ENCODE measurements at regions not wholly inside any gene's neighbourhood (a gene's known extent, or its start where the extent isn't known, plus 50 kb on each side); places are given as distances from the start of the nearest gene placed in this dataset.
A peak's percentile ranks its signal among the peaks of the same experiment; 100 is the strongest.

DNA sequence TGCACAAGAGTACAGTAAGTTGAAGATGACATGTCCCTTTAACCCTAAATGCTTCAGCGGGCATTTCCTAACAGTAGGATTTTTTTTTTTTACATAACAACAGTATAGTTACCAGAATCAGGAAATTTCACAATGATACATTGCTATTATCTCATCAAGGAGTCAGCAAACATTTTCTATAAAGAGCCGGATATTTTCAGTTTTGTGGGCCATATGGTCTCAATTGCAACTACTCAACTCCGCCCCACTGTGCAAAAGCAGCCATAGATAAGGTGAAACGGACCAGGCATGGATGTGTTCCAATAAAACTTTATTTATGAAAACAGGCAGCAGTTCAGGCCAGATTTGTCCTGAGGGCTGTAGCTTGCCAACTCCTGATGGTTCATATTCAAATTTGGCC lies 130.6 kb downstream of the SMAD6 start:
- Mint-ChIP-seq H3K27me3 (peaks cover 2% of the 10 kb centered on the region), H3K36me3 (ENCODE audit: low read depth) (no peaks in the 10 kb centered on the region), H3K4me3 (no peak overlapping the region), H3K4me1 (ENCODE audit: low read depth) (peaks cover 51% of the 10 kb centered on the region), H3K9me3 (no peaks in the 10 kb centered on the region), H3K27ac (no peak overlapping the region)
- intact Hi-C loops (cut with micrococcal nuclease) = no loop called here

DNA sequence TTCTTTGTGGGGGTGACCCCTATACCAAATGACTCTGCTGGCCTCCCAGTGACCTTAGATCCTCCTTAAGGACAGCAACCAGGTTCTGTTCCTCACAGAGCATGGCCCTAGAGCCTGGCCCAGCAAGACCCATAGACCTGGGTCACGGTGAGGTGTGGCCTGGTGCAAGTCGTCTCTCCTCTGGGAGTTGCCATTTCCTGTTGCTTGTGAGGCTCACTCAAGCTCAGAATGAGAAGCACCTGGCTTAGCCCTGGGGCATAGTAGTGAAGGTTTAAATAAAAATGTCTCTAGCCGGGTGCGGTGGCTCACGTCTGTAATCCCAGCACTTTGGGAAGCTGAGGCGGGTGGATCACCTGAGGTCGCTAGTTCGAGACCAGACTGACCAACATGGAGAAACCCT lies 131.3 kb downstream of the SMAD6 start:
- Mint-ChIP-seq H3K4me1 (ENCODE audit: low read depth) (peaks cover 51% of the 10 kb centered on the region), H3K4me3 (no peak overlapping the region), H3K9me3 (no peaks in the 10 kb centered on the region), H3K27ac (peak overlapping the region; percentile 32), H3K27me3 (peaks cover 2% of the 10 kb centered on the region), H3K36me3 (ENCODE audit: low read depth) (no peaks in the 10 kb centered on the region)
- intact Hi-C loops (cut with micrococcal nuclease) = no loop called here

DNA sequence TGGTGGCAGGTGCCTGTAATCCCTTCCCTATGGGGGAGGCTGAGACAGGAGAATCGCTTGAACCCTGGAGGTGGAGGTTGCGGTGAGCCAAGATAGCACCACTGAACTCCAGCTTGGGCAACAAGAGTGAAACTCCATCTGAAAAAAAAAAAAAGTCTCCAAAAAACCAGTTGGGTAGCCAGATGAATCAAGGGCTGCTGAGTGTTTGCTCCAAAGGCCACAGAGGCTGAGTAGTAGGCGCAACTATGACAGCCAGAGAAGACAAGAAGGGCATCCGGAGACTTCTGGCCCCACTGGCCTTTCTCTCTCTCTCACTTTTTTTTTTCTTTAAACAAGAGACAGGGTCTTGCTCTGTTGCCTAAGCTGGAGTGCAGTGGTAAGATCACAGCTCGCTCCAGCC lies 131.8 kb downstream of the SMAD6 start:
- no peak overlapping the region for H3K4me3 Mint-ChIP-seq
- peak overlapping the region; percentile 32 for H3K27ac Mint-ChIP-seq
- H3K9me3 Mint-ChIP-seq = no peaks in the 10 kb centered on the region
- peaks cover 51% of the 10 kb centered on the region for H3K4me1 Mint-ChIP-seq (ENCODE audit: low read depth)
- H3K27me3 Mint-ChIP-seq = peaks cover 2% of the 10 kb centered on the region
- no peaks in the 10 kb centered on the region for H3K36me3 Mint-ChIP-seq (ENCODE audit: low read depth)
- intact Hi-C loops (cut with micrococcal nuclease) = no loop called here

DNA sequence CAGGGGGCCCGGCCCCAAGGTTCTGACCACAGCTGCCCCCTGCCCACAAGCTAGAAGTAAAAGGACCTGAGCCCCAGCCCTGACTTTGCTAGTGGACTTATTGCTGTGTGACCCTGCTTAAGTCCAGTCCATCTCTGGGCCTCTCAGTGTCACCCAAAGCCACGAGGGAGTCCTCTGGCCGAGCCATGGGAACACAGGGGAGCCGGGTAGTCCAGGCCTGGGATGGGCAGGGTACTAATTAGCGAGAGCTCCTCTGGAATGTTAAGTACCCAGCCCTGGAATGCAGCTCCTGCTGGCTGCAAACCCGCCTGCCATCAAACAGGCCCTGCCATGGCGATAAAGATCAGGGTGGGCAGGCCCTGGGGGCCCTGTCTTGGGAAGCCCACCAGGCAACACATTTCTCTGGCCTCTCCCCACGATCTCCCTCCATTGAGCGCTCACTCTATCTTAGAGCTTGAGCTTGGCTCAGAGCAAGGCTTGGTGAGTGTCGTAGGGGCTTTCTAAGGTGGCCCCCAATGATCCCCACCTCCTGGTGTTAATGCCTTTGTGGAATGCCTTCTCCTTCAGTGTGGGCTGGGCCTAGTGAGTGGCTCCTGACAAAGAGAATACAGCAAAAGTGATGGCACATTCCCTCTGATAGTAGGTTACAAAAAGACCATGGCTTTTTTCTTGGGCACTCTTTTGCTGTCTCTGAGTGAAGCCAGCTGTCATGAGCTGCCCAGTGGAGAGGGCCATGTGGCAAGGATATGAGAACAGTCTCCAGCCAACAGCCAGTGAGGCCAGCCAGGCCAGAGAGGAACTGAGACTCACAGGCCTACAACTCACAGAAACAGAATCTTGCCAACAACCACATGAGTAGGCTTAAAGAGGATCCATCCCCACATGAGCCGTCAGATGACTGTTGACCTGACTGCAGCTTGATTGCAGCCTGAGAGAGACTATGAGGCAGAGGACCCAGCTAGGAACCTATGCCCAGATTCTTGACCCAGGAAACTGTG lies 133.1 kb downstream of the SMAD6 start:
- H3K27me3 Mint-ChIP-seq = peaks cover 1% of the 10 kb centered on the region
- H3K36me3 Mint-ChIP-seq (ENCODE audit: low read depth) = no peaks in the 10 kb centered on the region
- H3K4me1 Mint-ChIP-seq (ENCODE audit: low read depth) = peaks cover 58% of the 10 kb centered on the region
- no peak overlapping the region for H3K4me3 Mint-ChIP-seq
- H3K9me3 Mint-ChIP-seq = no peaks in the 10 kb centered on the region
- peak overlapping the region; percentile 64 for H3K27ac Mint-ChIP-seq
- intact Hi-C loops (cut with micrococcal nuclease) = no loop called here

DNA sequence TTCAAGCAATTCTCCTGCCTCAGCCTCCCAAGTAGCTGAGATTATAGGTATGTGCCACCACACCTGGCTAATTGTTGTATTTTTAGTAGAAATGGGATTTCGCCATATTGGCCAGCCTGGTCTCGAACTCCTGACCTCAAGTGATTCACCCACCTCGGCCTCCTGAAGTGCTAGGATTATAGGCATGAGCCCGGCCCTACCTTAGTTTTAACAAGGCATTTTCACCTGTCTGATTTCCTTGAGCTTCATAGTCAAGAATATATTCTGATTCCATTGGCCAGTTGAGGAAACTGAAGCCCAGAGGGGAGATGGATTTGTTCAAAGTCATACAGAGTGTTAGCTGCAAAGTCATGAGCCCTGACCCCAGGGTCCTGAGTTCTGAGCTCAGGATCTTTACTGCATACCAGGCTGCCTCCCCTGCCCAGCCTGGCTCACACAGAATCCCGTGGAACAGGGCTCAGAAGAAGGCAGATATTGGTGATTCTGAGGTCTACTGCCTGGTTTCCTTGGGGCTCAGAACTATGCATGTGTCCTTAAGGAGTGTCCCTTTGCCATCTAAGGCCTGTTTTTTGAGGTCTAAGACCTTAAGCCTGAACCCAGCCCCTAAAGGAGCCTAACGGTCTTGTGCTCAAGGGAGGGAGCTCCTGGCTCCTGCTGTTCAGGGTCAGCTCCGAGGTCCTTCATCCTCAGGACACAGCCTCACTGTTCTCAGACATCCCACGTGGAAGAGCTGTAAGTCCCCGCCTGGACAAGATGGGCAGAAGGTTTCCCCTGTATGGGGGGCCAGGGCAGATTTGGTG lies 134.4 kb downstream of the SMAD6 start:
- Mint-ChIP-seq H3K27me3 (peaks cover 3% of the 10 kb centered on the region), H3K4me1 (ENCODE audit: low read depth) (peaks cover 55% of the 10 kb centered on the region), H3K4me3 (no peak overlapping the region), H3K36me3 (ENCODE audit: low read depth) (no peaks in the 10 kb centered on the region), H3K9me3 (no peaks in the 10 kb centered on the region), H3K27ac (no peak overlapping the region)
- intact Hi-C loops (cut with micrococcal nuclease) = no loop called here

DNA sequence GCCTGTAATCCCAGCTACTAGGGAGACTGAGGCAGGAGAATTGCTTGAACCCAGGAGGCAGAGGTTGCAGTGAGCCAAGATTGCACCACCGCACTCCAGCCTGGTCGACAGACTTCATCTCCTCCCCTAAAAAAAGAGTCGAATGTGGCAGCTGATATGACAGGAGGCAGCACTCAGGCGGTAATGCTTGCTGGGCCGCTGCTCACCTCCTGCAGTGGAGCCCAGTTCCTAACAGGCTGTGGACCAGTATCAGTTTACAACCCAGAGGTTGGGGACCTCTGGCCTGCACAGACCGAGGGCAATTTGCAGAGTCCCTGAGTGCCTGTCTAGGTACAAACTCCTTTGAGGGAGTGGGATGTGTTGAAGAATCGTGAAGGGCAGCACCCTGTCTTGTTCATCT lies 136.2 kb downstream of the SMAD6 start:
- Mint-ChIP-seq H3K36me3 (ENCODE audit: low read depth) (no peaks in the 10 kb centered on the region), H3K27ac (no peak overlapping the region), H3K27me3 (peaks cover 12% of the 10 kb centered on the region), H3K4me1 (ENCODE audit: low read depth) (peaks cover 51% of the 10 kb centered on the region), H3K4me3 (no peak overlapping the region), H3K9me3 (no peaks in the 10 kb centered on the region)
- intact Hi-C loops (cut with micrococcal nuclease) = no loop called here

DNA sequence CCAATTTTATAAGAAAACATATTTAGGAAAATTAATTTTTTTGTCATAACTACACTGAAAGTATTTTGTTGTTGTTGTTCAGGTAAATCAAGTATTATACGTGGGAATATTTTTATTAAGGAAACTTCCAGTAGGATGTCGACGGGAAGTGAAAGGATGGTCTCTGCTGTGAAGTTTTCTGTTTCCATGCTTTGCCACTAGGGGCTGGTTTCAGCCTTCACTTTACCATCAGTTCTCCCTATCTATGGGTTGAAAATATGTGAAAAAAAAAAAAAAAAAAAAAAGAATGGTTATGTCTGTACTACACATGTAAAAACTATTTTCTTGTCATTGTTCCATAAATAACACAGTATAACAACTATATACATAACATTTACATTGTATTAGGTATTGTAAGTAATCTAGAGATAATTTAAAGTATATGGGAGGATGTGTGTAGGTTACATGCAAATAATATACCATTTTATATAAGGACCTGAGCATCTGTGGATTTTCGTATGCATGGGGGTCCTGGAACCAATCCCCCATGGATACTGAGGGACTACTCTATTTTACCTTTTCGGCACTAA lies 136.7 kb downstream of the SMAD6 start:
- H3K9me3 Mint-ChIP-seq = no peaks in the 10 kb centered on the region
- peaks cover 14% of the 10 kb centered on the region for H3K27me3 Mint-ChIP-seq
- H3K36me3 Mint-ChIP-seq (ENCODE audit: low read depth) = no peaks in the 10 kb centered on the region
- intact Hi-C loops (cut with micrococcal nuclease) = no loop called here
- peaks cover 50% of the 10 kb centered on the region for H3K4me1 Mint-ChIP-seq (ENCODE audit: low read depth)
- H3K27ac Mint-ChIP-seq = no peak overlapping the region
- no peak overlapping the region for H3K4me3 Mint-ChIP-seq

DNA sequence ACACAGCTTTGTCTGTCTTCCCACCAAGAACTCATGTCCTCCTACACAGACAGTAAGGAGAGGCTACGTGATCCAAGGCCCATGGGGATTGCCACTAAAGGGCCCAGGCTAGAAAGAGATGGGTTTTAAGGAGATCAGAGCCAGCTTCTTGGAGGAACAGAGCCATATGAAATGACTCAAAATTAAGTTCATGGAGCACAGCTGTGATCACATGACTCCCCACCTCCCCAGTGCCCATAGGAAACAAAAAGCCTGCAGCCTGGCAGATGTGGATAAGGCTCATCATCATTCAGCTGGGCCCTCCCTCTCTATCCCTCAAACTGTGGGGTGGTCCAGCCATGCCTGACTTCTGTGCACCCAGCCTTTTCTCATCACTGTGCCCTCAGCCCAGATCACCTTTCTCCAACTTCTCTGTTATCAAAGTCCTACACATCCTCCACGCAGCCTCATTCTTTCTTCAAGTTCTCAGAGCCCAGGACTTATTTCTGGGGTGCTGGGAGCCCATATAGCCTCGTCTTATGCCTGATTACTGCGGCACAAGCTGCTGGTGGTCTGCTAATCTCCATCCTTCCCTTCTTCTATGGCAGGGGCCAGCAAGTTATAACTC lies 137.6 kb downstream of the SMAD6 start:
- Mint-ChIP-seq H3K36me3 (ENCODE audit: low read depth) (no peaks in the 10 kb centered on the region), H3K9me3 (no peaks in the 10 kb centered on the region), H3K27ac (no peak overlapping the region), H3K27me3 (peaks cover 14% of the 10 kb centered on the region), H3K4me3 (no peak overlapping the region), H3K4me1 (ENCODE audit: low read depth) (peaks cover 45% of the 10 kb centered on the region)
- intact Hi-C loops (cut with micrococcal nuclease) = no loop called here

DNA sequence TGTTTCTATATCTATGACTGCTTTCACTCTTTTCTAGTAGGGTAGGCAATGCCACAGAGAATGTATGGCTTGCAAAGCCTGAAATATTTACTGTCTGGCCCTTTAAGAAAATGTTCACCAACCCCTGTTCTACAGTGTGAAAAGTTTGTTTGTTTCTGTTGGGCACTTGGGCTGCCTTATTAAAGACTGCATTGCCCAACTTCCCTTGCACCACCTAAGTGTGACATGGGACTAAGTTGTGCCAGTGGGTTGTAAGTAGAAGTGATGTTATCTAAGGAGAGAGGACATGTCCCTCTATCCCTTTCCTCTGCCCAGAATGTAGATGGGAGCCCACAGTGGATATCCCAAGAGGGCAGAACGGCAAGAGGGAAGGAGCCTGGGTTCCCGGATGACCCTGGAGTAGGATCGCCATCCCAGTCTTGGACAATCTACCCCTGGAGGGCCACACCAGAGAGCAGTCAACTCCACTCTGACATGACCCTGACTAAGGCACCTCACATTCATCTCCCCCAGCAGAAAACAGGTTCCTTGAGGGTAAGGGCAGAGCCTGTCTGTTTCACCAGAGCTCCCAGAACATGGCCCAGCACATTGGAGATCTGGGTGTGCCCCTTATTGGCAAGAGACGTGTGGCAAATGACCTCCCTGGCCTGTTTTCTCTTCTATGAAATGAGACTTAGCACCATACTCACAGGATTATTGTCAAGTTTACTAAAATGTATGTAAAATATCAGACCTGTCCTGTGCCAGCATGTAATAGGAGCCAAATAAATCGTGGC lies 138.8 kb downstream of the SMAD6 start:
- H3K27ac Mint-ChIP-seq = peak overlapping the region; percentile 81
- no peaks in the 10 kb centered on the region for H3K9me3 Mint-ChIP-seq
- intact Hi-C loops (cut with micrococcal nuclease) = no loop called here
- H3K4me1 Mint-ChIP-seq (ENCODE audit: low read depth) = peaks cover 36% of the 10 kb centered on the region
- H3K4me3 Mint-ChIP-seq = no peak overlapping the region
- H3K27me3 Mint-ChIP-seq = peaks cover 15% of the 10 kb centered on the region
- no peaks in the 10 kb centered on the region for H3K36me3 Mint-ChIP-seq (ENCODE audit: low read depth)

DNA sequence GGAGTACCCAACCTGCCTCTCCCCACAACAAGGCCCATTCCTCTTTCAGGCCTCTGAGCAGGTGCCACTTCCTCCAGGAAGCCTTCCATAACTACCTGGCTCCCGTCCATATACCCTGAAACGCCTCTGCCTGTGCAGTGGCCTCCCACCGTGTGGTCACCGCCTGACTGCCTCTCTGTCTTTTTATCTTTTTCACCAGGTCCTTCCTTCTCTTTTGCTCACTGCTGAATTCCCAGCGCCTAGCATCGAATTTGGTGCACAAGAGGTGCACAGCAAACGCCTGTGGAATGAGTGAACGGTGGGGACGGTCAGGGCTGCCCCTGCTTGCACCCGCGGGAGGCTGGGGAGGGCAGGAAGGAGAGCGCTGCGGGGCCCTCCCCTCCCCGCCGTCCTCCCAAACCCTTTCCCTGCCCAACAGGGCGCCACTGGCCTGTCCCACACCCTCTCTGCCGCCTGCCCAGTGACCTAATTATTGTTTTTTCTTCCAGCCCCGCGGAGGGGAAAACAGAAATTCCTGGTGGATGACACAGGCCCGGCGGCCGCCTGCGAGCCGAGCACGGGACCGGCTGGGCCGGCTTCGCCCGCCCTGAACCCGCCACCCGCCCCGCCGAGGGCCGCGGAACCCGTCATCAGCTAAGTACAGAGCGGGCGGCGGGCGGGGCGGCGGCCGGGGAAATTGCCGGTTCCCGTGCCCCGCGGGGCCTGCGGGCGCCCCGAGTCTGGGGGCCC lies 140.1 kb downstream of the SMAD6 start:
- Mint-ChIP-seq H3K9me3 (no peaks in the 10 kb centered on the region), H3K4me3 (peak overlapping the region; percentile 77), H3K36me3 (ENCODE audit: low read depth) (no peaks in the 10 kb centered on the region), H3K27ac (peak overlapping the region; percentile 81), H3K27me3 (peaks cover 15% of the 10 kb centered on the region), H3K4me1 (ENCODE audit: low read depth) (peaks cover 36% of the 10 kb centered on the region)
- intact Hi-C loops (cut with micrococcal nuclease) = no loop called here

DNA sequence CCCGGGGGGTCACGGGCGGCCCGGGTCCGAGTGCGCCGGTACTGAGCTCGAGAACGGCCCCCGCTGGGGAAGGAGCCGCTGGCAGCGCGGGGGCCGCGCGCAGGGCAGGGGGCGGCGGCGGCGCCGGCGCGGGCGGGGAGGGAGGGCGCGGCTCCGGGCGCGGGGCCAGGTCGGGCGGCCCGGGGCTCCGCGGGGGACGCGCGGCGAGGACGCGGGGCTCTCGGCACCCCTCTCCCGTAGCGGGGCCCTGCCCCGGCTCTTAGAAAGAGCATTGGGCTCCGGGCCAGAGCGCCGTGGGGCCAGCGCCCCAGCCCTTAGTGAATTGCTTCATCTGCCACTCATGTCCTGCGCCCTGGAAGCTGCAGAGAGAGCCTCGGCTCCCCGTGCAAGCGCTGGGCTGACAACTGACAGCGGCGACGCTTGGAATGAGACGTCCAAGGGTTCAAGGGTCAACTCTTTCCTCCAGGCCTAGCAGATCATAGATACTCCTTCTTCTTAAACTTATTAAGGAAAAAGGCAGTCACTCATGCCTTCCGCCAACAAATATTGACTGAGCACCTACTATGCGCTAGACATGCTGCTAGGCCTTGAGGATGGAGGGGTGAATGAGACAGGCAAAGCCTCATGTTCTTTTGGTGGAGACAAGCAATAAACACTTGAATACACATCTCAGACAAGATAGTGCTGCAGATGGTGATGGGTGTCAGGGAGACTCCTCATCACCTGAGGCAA lies 140.8 kb downstream of the SMAD6 start:
- Mint-ChIP-seq H3K27me3 (peaks cover 15% of the 10 kb centered on the region), H3K9me3 (no peaks in the 10 kb centered on the region), H3K4me3 (peak overlapping the region; percentile 31), H3K36me3 (ENCODE audit: low read depth) (no peaks in the 10 kb centered on the region), H3K27ac (peak overlapping the region; percentile 81), H3K4me1 (ENCODE audit: low read depth) (peaks cover 36% of the 10 kb centered on the region)
- intact Hi-C loops (cut with micrococcal nuclease) = no loop called here

DNA sequence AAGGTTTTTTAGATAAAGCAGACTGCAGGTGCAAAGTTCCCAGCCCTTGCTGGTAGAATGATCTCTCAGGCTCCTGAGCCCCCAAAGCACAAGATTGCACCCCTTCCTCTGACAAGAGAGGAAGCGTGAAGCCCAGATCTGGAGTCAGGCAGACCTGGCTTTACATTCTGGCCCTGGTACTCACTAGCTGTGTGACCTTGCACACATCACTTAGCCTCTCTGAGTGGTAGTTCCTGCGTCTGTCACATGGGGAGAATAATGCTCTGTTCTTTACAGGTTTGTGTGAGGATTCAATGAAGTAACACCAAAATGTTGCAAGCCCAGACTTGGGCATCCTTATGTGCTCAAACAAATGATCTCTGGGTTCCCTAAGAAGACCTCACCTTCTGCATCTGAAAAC lies 141.5 kb downstream of the SMAD6 start:
- Mint-ChIP-seq H3K4me3 (no peak overlapping the region), H3K27ac (no peak overlapping the region), H3K36me3 (ENCODE audit: low read depth) (no peaks in the 10 kb centered on the region), H3K9me3 (no peaks in the 10 kb centered on the region), H3K27me3 (peaks cover 20% of the 10 kb centered on the region), H3K4me1 (ENCODE audit: low read depth) (peaks cover 36% of the 10 kb centered on the region)
- intact Hi-C loops (cut with micrococcal nuclease) = no loop called here

Measured in dendritic cell treated with granulocyte-macrophage colony-stimulating factor and Interleukin-4, amounts not matched to agents 40 ng/mL and 50 ng/mL, for 4 days (primary cell).